GM18861 (cell line): ENCODE measurements at regions not wholly inside any gene's neighbourhood (a gene's known extent, or its start where the extent isn't known, plus 50 kb on each side); places are given as distances from the start of the nearest gene placed in this dataset.
"Not testable (repeated sequence)": the region's sequence is repeated elsewhere in the genome, so short reads cannot be mapped to it uniquely, and the experiment has no call there.

Experiments used
- ATAC-seq: cut with Tn5 transposase; IDR thresholded peaks from one replicate; pipeline ENCODE4 v1.9.1; 2021; ENCODE audit not compliant: unreplicated experiment

- no peak for ATAC-seq
Measured at GRCh38 chr6:169101981-169102380, 151.7 kb downstream of the THBS2 start.

- no peak for ATAC-seq
Measured at GRCh38 chr6:169101036-169101805, 152.4 kb downstream of the THBS2 start.

GRCh38 chr6:169099411-169100202 lies 154.0 kb downstream of the THBS2 start:
- no peak for ATAC-seq

GRCh38 chr6:169098651-169099050 lies 155.0 kb downstream of the THBS2 start:
- ATAC-seq = not testable (repeated sequence)

- ATAC-seq = no peak
Measured at GRCh38 chr6:169098116-169098515, 155.5 kb downstream of the THBS2 start.

GRCh38 chr6:169097381-169097959 lies 156.2 kb downstream of the THBS2 start:
- no peak for ATAC-seq

GRCh38 chr6:169096388-169096787 lies 157.3 kb downstream of the THBS2 start:
- no peak for ATAC-seq

- no peak for ATAC-seq
Measured at GRCh38 chr6:169095153-169095552, 158.5 kb downstream of the THBS2 start.

GRCh38 chr6:169094552-169094950 lies 159.1 kb downstream of the THBS2 start:
- ATAC-seq = no peak

- ATAC-seq = no peak
Measured at GRCh38 chr6:169093770-169094551, 159.7 kb downstream of the THBS2 start.

- no peak for ATAC-seq
Measured at GRCh38 chr6:169093066-169093723, 160.5 kb downstream of the THBS2 start.

GRCh38 chr6:169092375-169092774 lies 161.3 kb downstream of the THBS2 start:
- ATAC-seq = peak; percentile 90

- ATAC-seq = not testable (repeated sequence)
Measured at GRCh38 chr6:169090514-169091127, 163.0 kb downstream of the THBS2 start.

GRCh38 chr6:169088762-169089161 lies 164.9 kb downstream of the THBS2 start:
- no peak for ATAC-seq

- no peak for ATAC-seq
Measured at GRCh38 chr6:169087443-169088041, 166.1 kb downstream of the THBS2 start.

- not testable (repeated sequence) for ATAC-seq
Measured at GRCh38 chr6:169086616-169087015, 167.0 kb downstream of the THBS2 start.

GRCh38 chr6:169086020-169086419 lies 167.6 kb downstream of the THBS2 start:
- no peak for ATAC-seq

GRCh38 chr6:169085466-169085865 lies 168.2 kb downstream of the THBS2 start:
- no peak for ATAC-seq

GRCh38 chr6:169084557-169084956 lies 169.1 kb downstream of the THBS2 start:
- ATAC-seq = not testable (repeated sequence)

GRCh38 chr6:169084067-169084466 lies 169.6 kb downstream of the THBS2 start:
- ATAC-seq = no peak
